ENCODE measurements at regions not wholly inside any gene's neighbourhood (a gene's known extent, or its start where the extent isn't known, plus 50 kb on each side); places are given as distances from the start of the nearest gene placed in this dataset.
"Not testable (repeated sequence)": the region's sequence is repeated elsewhere in the genome, so short reads cannot be mapped to it uniquely, and the experiment has no call there.

GRCh38 chr16:29287246-29287645 is 119.3 kb downstream of the NPIPB11 start:
- in situ Hi-C loops (cut with HindIII; ENCODE audit: low sequenced_read_pairs); H3K4me3 ChIP-seq (ENCODE audit: low read depth, low read length); DNase-seq (ENCODE audit: low read depth): not testable (repeated sequence)

DNA sequence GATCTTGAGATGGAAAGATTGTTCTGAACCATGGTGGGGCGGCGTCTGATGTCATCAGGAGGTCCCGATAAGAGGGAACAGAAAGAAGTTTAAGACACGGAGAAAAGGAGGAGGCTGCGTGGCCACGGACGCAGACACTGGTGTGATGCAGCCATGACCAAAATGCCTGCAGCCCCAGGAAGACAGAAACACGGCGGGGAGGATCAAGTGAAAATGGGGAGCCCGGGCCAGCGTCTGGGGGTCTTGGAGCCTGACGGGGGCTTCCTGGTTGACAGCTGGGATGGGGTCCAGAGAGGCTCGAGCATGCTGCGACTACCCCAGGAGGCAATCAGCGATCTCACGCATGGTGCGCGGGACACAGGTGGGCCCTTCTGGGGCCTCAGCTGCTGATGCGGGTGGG is 119.7 kb downstream of the NPIPB11 start:
- in situ Hi-C loops (cut with HindIII; ENCODE audit: low sequenced_read_pairs) = not testable (repeated sequence)

GRCh38 chr16:29286161-29286560 is 120.3 kb downstream of the NPIPB11 start:
- DNase-seq (ENCODE audit: low read depth); in situ Hi-C loops (cut with HindIII; ENCODE audit: low sequenced_read_pairs); H3K4me3 ChIP-seq (ENCODE audit: low read depth, low read length): not testable (repeated sequence)

More for the DNA sequence above, 119.7 kb downstream of the NPIPB11 start:
- DNase-seq (ENCODE audit: low read depth); H3K4me3 ChIP-seq (ENCODE audit: low read depth, low read length): not testable (repeated sequence)

- DNase-seq (ENCODE audit: low read depth); H3K4me3 ChIP-seq (ENCODE audit: low read depth, low read length); in situ Hi-C loops (cut with HindIII; ENCODE audit: low sequenced_read_pairs): not testable (repeated sequence)
Observed at GRCh38 chr16:29285151-29285885, 121.2 kb downstream of the NPIPB11 start.

DNA sequence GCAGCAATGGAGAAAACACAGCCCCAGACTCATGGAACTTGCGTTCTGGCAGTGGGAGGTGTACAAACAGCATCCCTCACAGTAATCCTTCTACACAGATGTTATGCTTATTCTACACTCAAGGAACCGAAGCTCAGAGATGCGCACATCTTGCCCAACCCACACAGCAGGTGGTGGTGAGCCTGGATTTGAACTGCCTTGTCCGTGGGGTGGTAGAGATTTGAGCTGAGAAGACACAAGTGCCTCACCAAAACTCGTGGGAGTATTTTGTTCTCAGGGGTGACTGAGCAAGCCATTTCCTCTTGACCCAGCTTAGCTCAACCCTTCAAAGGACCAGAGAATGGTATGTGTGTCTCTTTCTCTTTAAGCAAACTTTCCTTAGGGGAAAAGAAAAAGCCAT is 121.8 kb downstream of the NPIPB11 start:
- DNase-seq (ENCODE audit: low read depth); in situ Hi-C loops (cut with HindIII; ENCODE audit: low sequenced_read_pairs); H3K4me3 ChIP-seq (ENCODE audit: low read depth, low read length): not testable (repeated sequence)

- DNase-seq (ENCODE audit: low read depth); H3K4me3 ChIP-seq (ENCODE audit: low read depth, low read length): not testable (repeated sequence)
Observed at GRCh38 chr16:29284159-29284558, 122.4 kb downstream of the NPIPB11 start.

DNA sequence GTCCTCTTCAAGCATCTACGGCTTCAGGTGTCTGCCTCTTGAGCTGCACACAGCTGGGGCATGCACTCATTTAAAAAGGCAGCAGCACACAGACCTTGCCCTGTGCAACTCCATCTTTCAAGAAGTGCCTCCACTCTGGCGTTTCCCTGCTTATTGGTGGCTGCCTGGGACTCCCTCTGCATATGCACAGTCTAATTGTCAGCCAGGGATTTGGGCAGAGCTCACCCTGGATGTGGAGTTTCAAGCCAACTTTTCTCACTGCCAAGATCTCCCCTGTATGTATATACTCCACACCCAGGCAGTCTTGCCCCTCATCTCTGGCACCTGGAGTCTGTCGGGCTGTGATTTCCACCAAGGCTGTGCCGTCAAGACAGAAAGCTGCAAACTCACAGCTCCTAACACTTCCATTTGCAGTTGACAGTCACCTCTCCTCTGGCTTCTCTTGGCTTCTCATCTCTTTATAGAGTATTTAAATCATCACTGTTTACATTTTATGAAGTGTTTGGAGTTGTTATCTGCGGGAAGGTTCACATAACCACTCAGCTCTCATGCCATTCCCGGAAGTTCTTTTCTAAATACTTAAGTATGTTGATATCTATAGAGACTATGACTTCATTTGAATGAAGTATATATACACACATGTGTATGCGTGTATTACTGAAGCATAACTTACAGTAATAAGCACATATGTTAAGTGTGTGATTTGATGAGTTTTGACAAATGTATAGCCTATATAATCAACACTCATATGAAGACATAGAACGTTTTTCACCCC is 128.2 kb downstream of the NPIPB11 start:
- H3K4me3 ChIP-seq (ENCODE audit: low read depth, low read length); DNase-seq (ENCODE audit: low read depth); in situ Hi-C loops (cut with HindIII; ENCODE audit: low sequenced_read_pairs): not testable (repeated sequence)

More at GRCh38 chr16:29284159-29284558, 122.4 kb downstream of the NPIPB11 start:
- in situ Hi-C loops (cut with HindIII; ENCODE audit: low sequenced_read_pairs) = not testable (repeated sequence)

DNA sequence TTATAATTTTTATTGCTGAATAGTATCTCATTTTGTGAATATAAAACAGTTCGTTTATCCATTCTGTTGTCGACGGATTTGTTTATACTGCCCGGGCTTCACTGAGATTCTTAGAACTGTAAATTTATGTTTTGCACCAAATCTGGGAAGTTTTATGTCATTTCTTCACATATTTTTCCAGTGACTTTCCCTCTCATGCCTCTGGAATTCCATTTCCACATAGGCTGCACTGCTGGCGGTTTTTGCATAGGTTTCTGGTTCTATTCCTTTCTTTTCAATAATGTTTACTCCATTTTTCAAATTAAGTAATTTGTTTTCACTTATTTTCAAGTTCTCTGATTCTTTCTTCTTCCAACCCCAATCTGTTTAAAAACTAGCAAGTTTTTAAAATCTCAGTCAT is 130.1 kb downstream of the NPIPB11 start:
- DNase-seq (ENCODE audit: low read depth); in situ Hi-C loops (cut with HindIII; ENCODE audit: low sequenced_read_pairs); H3K4me3 ChIP-seq (ENCODE audit: low read depth, low read length): not testable (repeated sequence)

GRCh38 chr16:29274055-29275035 is 132.2 kb downstream of the NPIPB11 start:
- H3K4me3 ChIP-seq (ENCODE audit: low read depth, low read length); in situ Hi-C loops (cut with HindIII; ENCODE audit: low sequenced_read_pairs); DNase-seq (ENCODE audit: low read depth): not testable (repeated sequence)

- DNase-seq (ENCODE audit: low read depth); in situ Hi-C loops (cut with HindIII; ENCODE audit: low sequenced_read_pairs); H3K4me3 ChIP-seq (ENCODE audit: low read depth, low read length): not testable (repeated sequence)
Observed at GRCh38 chr16:29273298-29274054, 133.0 kb downstream of the NPIPB11 start.

- DNase-seq (ENCODE audit: low read depth) = peak; percentile 50
- in situ Hi-C loops (cut with HindIII; ENCODE audit: low sequenced_read_pairs); H3K4me3 ChIP-seq (ENCODE audit: low read depth, low read length): not testable (repeated sequence)
Observed at GRCh38 chr16:29271721-29272675, 134.5 kb downstream of the NPIPB11 start.

GRCh38 chr16:29270923-29271322 is 135.6 kb downstream of the NPIPB11 start:
- DNase-seq (ENCODE audit: low read depth); in situ Hi-C loops (cut with HindIII; ENCODE audit: low sequenced_read_pairs); H3K4me3 ChIP-seq (ENCODE audit: low read depth, low read length): not testable (repeated sequence)

GRCh38 chr16:29270033-29270432 is 136.5 kb downstream of the NPIPB11 start:
- in situ Hi-C loops (cut with HindIII; ENCODE audit: low sequenced_read_pairs) = not testable (repeated sequence)

GRCh38 chr16:29269192-29269811 is 137.2 kb downstream of the NPIPB11 start:
- peak; percentile 75 for DNase-seq (ENCODE audit: low read depth)
- in situ Hi-C loops (cut with HindIII; ENCODE audit: low sequenced_read_pairs); H3K4me3 ChIP-seq (ENCODE audit: low read depth, low read length): not testable (repeated sequence)

More at GRCh38 chr16:29270033-29270432, 136.5 kb downstream of the NPIPB11 start:
- DNase-seq (ENCODE audit: low read depth); H3K4me3 ChIP-seq (ENCODE audit: low read depth, low read length): not testable (repeated sequence)

DNA sequence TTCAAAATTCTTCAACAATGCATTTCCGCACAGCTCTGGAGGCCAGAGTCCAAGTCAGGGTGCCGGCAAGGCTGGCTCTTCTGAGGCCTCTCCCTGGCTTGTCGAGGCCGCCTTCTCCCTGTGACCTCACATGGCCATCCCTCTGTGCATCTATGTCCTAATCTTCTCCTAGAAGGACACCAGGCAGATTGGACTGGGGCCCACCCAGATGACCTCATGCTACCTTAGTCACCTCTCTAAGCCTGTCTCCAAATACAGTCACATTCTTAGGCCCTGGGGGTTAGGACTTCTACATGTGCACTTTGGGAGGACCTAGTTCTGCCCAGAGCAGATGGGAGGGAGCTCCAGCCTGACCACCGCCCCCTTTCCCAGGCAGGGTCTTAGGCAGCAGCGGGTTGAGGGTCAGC is 137.7 kb downstream of the NPIPB11 start:
- DNase-seq (ENCODE audit: low read depth); in situ Hi-C loops (cut with HindIII; ENCODE audit: low sequenced_read_pairs); H3K4me3 ChIP-seq (ENCODE audit: low read depth, low read length): not testable (repeated sequence)

All from astrocyte of the cerebellum (primary cell).